Hematopoietic multipotent progenitor cell treated with erythropoietin and hydrocortisone succinate and interleukin-3 and kit ligand, for 6 days (in vitro differentiated cells): ENCODE measurements at regions not wholly inside any gene's neighbourhood (a gene's known extent, or its start where the extent isn't known, plus 50 kb on each side); places are given as distances from the start of the nearest gene placed in this dataset.
"Not testable (repeated sequence)": the region's sequence is repeated elsewhere in the genome, so short reads cannot be mapped to it uniquely, and the experiment has no call there.

ENCODE experiments used
- DNase-seq: peaks from one replicate; pipeline ENCODE4 v3.0.0-alpha.2; 2015

- no peak for DNase-seq
Measured at GRCh38 chr9:106467113-106467864, 395.7 kb upstream of the ZNF462 start.

- DNase-seq, result no peak
Measured at GRCh38 chr9:106467865-106468164, 395.2 kb upstream of the ZNF462 start.

GRCh38 chr9:106468431-106468830 lies 394.5 kb upstream of the ZNF462 start:
- DNase-seq, result no peak

- DNase-seq, result no peak
Measured at GRCh38 chr9:106478312-106478711, 384.7 kb upstream of the ZNF462 start.

- DNase-seq, result no peak
Measured at GRCh38 chr9:106478727-106479126, 384.2 kb upstream of the ZNF462 start.

- DNase-seq, result no peak
Measured at GRCh38 chr9:106479679-106480078, 383.3 kb upstream of the ZNF462 start.

- peak; percentile 88 for DNase-seq
Measured at GRCh38 chr9:106481013-106481609, 381.9 kb upstream of the ZNF462 start.

- DNase-seq, result peak; percentile 18
Measured at GRCh38 chr9:106482733-106483132, 380.2 kb upstream of the ZNF462 start.

- DNase-seq, result no peak
Measured at GRCh38 chr9:106486685-106487084, 376.3 kb upstream of the ZNF462 start.

- no peak for DNase-seq
Measured at GRCh38 chr9:106487266-106487665, 375.7 kb upstream of the ZNF462 start.

GRCh38 chr9:106492126-106492525 lies 370.8 kb upstream of the ZNF462 start:
- not testable (repeated sequence) for DNase-seq

GRCh38 chr9:106500171-106500570 lies 362.8 kb upstream of the ZNF462 start:
- DNase-seq, result no peak

GRCh38 chr9:106501210-106501609 lies 361.8 kb upstream of the ZNF462 start:
- DNase-seq, result not testable (repeated sequence)

GRCh38 chr9:106502930-106503329 lies 360.0 kb upstream of the ZNF462 start:
- no peak for DNase-seq

GRCh38 chr9:106503759-106504158 lies 359.2 kb upstream of the ZNF462 start:
- no peak for DNase-seq

- no peak for DNase-seq
Measured at GRCh38 chr9:106526716-106527204, 336.2 kb upstream of the ZNF462 start.

GRCh38 chr9:106528158-106528557 lies 334.8 kb upstream of the ZNF462 start:
- no peak for DNase-seq

- no peak for DNase-seq
Measured at GRCh38 chr9:106529616-106530015, 333.4 kb upstream of the ZNF462 start.

GRCh38 chr9:106531491-106531890 lies 331.5 kb upstream of the ZNF462 start:
- no peak for DNase-seq

GRCh38 chr9:106532306-106533015 lies 330.5 kb upstream of the ZNF462 start:
- no peak for DNase-seq

GRCh38 chr9:106534800-106535199 lies 328.2 kb upstream of the ZNF462 start:
- no peak for DNase-seq

- no peak for DNase-seq
Measured at GRCh38 chr9:106535439-106535838, 327.5 kb upstream of the ZNF462 start.

- no peak for DNase-seq
Measured at GRCh38 chr9:106557996-106558667, 304.8 kb upstream of the ZNF462 start.

GRCh38 chr9:106560540-106560939 lies 302.4 kb upstream of the ZNF462 start:
- DNase-seq, result no peak
